ENCODE measurements at regions not wholly inside any gene's neighbourhood (a gene's known extent, or its start where the extent isn't known, plus 50 kb on each side); places are given as distances from the start of the nearest gene placed in this dataset.
"Not testable (repeated sequence)": the region's sequence is repeated elsewhere in the genome, so short reads cannot be mapped to it uniquely, and the experiment has no call there.

DNA sequence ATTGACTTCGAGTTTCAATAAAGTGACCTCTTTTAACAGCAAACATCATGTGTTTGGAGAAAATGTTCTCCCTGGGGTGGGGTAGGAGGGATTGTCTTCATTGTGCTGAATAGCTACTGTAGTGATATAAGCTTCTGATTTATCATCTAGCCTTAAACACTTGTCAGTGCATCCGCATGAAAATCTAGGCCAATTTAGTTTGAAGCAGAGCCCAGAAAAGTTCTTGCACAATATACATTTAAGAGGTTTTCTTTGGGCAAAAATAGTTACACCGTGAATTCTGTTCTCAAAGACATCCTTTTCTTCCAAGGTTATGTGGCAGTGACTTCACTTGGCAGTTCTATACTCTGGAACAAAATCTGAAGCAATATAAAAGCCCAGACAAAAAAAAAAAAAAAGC lies 136.0 kb upstream of the IFNG-AS1 start:
- DNase-seq = no peak

DNA sequence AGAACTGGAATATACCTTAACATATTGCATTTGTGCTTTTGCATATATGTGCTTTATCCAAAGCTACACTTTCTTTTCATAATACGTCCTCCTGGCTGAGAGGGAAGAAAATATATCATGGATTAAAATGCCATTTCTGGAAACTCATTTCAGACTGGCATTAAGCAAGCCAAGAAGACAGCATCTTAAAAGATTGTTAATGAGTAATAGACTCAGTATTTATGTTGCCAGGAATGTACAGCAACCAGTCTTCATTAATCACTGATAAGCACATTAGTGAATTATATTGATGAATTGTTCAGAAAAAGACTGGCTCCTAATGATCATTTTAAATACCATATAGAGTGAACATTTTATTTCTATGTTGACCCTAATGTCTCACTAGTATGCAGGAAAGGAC lies 134.9 kb upstream of the IFNG-AS1 start:
- no peak for DNase-seq

DNA sequence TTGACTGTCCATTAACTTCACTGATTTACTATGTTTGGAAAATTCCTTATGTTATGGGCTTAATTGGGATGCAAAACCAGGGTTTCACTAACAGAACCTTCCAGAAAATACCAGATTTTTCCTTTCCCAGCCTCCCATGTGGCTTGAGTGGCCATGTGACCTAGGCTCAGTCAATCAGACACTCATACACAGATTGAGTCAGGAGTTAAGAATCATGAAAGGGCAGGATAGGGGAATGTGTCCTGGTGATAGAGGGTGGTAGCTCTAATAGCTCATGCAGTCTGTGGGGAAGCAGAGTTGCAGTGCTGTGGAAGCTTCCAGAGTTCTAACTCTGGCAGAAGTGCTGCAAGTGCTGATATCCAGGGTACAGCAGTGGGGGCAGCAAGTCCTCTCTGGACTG lies 134.1 kb upstream of the IFNG-AS1 start:
- DNase-seq = no peak

DNA sequence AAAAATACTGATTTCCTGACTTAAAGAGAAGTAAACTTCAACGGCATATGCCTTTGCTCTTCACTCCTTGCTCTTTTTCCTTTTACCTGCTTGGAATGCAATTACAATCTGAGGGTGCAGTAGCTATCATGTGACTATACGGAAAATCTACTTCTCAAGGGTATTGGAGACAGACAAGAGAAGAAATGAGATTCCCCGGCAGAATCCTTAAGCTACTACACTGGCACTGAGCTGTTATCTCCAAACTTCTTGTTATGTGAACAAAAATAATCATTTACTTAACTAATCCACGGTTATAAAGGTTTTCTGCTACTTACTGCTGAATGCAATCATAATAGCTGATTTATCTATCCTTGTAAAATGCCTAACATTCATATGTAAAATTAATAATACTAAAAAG lies 118.0 kb upstream of the IFNG-AS1 start:
- no peak for DNase-seq

DNA sequence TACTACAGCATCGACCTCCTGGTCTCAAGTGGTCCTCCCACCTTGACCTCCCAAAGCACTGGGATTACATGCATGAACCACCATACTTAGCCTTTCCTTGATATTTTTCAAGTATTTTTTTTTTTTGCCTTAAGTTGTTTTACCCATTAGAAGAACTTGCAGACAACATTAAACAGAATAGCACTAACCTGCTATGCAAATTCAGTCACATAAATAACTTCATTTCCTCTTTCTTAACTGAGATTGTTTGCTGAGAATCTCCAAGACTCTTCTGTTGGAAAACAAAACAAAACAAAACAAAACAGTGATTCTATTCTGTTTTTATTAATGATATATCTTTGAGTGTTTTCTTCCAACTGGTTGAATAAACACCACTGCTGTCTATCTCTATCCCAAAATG lies 115.9 kb upstream of the IFNG-AS1 start:
- DNase-seq = no peak

DNA sequence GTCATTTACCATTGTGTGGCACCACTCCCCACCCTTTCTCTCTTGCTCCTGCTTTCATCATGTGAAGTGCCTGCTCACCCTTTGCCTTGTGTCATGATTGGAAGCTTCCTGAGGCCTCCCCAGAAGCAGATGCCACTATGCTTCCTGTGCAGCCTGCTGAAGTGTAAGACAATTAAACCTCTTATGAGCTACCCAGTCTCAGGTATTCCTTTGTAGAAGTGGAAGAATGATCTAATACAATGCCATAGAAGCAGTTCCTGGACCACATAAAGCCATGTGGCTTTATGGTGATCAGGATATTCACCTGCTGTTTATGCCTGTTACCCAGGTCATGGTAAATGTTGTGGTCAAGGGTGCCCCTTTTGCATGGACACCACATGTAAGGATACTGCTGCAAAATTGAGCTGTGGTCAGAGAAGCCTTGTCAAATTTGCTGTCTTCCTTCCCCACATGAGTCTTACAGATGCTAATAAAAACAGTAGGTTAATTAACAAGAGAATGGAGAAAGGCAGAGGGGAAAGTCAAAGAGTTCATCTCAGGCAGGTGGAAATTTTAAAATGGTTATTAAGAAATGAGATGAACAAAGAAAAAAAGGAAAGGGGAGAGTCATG lies 112.8 kb upstream of the IFNG-AS1 start:
- no peak for DNase-seq

DNA sequence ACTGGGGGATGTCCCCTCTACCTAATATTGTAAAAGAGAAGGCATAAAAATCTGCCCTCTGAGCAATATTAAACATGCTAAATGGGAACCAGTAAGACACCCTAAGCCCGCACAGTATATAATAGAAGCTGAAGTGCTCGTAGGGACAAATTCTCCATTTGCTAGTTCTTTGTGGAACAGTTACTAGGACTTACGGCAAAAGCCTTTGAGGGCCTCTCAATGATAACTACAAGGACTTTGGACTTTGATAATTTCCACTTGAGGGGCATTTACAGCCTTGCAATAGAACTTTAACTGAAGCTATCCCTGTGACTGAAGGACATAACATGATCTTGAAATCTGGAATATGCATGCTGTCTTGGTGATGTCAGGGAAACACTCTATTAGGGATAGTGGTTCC lies 111.5 kb upstream of the IFNG-AS1 start:
- peak; percentile 37 for DNase-seq

DNA sequence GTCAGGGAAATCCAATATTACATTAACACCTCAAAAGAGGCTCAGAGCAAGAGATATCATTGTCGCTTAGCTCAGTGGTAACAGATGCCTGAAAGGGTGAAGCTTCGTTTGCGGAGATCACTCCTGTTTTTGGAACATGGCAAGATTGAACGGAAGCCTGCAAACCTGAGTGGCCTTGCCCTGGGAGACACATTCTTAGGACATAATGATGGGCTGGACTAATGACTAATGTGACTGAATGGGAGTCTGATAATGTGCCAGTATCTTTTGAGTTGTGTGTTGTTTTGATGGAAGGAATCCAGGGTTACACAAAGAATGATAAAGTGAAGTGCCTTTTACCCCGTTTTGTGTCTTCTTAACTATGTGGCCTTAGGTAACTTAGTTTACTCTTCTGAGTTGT lies 109.3 kb upstream of the IFNG-AS1 start:
- DNase-seq = no peak

DNA sequence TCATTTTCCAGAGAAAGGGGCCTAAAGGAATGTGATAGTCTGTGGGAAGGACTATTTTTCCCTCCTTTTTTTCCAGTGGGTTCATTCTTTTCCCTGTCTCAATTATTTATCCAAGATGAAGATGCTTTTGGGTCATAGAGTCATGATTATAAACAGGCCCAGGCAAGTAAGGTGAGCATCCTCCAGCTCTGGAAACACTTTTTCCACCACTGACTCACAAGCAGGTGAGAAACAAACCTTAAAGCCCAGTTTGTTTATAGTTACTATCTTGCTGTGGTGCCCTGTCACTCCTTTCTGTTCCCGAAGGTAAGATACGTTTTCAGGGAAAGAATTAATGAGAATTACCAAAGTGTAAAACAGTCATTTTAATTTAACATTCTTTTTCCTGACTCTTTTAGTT lies 107.7 kb upstream of the IFNG-AS1 start:
- DNase-seq = no peak

DNA sequence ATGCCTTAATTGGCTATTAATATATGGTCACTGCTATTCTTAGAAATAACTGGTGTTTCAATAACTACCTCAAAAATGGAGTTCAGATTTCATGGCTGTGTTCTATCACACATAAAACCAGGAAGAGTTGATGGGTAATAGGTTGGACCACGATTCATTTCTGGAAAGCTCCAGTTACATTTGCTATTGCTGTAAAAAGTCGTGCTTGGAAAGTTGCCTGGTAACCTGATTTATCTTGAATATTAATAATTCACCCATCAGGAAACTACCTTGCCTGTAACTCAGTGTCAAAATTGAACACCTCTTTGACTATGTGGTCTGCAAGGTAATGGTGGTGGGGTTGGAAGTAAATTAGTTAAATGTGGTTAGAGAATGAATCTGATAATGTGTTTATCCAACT lies 104.7 kb upstream of the IFNG-AS1 start:
- no peak for DNase-seq

DNA sequence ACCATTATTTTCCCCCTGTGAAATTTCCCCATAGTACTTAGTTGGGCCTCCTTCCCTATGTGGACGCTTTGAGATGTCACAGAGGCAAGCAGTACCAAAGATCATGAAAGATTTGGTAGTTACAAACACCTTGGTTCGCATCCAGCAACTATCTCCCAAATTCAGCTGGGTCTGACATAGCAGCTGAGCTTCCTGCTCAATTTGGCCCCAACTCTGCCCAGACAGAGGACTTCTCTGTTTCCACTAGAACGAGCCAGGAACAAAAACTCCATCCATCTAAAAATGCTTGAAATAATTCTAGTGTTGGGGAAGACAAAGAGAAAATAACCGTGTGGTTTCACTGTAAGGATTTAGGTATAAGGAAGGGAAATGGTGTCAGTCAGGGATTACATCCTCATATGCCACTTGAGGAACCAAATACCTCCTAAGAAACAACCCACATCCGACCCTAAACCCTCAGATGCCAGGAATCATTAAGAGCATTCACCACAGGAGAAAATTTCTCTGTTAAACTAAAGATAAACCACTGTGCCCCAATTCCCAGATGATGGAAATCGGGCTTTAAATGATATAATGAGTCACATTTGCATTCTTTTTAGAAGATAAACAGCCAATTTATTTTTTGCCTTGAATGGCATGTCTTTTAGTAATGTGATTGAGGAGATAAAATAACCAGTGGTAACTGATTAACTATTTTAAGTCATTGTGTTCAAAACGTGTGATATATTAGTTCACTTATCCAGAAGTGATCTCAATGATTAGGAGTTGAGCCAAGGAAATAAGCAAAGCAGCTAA lies 103.7 kb upstream of the IFNG-AS1 start:
- DNase-seq = no peak

DNA sequence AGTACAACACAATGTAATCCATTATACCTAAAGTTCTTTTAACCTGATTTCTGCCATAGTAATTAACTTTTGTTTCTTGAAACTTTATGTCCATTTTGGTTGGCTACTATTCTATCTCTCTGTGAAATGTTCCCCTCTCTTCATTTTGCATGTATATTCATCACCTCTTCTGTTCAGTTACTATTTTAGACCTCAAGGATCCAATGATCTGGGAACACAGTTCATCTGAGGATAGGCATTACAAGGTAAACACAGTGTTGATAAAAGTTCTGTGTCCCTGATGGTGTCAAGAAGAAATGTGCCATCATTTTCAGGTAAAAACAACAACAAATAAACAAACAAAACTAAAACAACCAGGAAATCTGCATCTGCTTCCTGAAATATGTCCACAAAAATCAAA lies 102.2 kb upstream of the IFNG-AS1 start:
- DNase-seq = no peak

DNA sequence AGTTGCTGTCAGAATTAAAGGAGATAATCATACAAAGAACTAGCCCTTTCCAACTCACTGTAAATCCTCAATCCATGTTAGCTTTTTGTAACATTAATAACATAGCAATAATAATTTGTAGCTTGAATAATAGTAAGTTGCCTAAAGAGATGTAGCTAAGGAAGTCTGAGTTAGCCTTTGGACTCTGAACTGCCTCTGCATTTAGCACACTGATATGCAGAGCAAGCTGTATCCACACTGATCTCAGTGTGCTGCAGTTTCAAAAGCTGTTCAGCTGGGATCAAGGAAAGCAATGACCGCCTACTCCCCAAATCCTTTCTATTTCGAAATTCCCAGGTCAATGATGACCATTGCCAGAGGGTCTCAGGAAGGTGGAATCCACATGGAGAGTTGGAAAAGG lies 99.3 kb upstream of the IFNG-AS1 start:
- DNase-seq = no peak

DNA sequence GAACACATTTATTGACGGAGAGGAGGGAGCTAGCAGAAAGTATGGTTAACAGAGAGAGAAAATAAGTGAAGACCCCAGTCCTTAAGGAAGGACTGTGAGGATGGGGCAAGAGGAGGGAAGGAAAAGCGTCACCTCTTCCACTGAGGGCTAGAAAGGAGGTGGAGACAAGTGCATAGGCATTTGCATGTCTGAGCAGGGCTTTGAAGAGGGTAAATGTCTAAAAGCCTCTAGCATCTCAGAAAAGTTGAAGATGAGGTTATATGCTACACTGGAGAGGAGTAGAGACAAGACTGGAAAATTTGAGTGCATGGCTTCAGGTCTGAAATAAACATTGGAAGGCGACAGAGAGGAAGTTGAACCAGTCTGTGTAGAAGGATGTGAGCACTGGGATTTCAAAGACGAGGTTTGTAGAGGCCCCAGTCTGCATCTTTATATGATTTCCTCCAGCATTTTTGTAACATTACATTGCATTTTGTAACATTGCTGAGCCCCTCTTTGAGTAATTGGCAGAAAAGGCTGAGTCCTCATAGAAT lies 98.5 kb upstream of the IFNG-AS1 start:
- DNase-seq = no peak

DNA sequence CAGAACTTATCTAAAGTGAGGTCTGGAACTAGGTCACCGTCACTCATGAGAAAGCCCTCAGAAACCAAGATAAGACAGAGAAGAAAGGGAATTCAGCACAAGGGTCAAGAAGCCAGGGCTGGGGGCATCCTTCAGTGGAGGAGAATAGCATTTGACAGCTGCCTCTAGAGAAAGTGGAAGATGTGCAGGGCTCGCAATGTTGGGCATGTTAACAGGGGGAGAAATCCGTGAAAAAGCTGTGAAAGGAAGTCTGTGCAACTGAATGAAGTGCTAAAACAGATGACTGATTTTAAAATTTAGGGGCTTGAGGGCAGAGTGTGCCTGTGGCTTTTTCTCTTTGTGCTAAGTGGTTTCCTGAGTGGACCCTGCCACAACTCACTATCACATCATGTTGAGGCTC lies 97.7 kb upstream of the IFNG-AS1 start:
- DNase-seq = no peak

DNA sequence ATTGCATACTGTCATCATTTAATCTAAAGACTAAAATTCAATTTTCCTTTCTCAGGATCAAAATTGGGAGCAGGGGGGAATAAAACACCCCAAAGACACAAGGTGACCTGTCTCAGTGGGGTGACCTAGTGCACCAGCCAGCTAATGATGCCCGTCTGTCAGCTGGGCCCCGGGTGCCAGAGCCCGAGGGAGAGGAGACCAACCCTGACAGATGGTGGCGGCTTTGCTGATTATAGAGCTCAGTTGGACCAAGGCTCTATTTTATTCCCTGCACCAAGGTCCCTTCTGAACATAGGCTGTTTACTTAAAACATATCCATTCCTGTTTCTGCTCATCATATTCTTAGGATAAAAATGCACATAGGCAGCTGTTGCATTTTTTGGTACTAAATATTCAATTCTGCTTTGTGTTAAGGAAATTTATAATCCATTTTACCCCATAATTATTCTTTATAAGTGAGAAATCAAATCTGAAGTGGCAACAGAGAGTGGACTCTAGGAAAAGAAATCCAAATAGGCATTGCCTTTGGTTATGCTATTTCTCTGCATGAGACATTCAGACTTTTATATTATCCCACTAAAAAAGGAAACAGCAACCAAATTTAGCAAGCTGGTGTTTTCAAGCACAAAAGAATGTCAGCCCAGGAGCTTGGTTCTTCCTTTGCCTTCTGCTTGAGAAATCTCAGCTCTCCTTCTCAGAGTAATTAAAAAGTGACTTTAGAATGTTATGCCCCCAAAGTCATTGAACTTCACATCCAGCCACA lies 96.8 kb upstream of the IFNG-AS1 start:
- no peak for DNase-seq

DNA sequence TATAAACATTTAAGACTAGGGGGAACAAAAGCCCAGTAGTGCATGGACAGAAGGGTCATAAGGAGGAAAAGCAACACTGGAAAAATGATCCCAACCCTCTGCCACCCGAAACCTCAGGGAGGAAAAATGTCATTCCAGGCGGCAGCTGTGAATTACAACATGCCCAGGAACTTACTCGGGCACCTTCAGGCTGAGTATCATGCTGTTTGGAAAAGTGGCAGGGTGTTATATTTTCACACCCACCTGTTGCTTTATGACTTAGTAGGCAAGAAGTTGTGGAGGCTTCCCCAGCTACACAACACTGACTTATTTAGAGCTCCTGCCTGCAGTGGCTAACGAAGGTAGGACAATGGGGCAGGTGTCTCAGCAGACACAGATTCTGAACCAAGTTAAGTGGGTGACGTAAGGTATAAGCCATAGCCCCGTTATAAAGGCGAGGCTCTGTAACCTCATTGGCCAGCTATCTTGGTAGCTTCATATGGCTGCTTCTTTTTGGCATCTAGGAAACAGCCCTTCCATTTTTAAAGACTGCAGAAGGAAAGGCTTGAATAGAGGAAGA lies 96.1 kb upstream of the IFNG-AS1 start:
- no peak for DNase-seq

DNA sequence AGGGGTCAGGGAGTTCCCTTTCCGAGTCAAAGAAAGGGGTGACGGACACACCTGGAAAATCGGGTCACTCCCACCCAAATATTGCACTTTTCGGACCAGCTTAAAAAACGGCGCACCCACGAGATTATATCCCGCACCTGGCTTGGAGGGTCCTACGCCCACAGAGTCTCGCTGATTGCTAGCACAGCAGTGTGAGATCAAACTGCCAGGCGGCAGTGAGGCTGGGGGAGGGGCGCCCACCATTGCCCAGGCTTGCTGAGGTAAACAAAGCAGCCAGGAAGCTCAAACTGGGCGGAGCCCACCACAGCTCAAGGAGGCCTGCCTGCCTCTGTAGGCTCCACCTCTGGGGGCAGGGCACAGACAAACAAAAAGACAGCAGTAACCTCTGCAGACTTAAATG lies 88.8 kb upstream of the IFNG-AS1 start:
- not testable (repeated sequence) for DNase-seq

DNA sequence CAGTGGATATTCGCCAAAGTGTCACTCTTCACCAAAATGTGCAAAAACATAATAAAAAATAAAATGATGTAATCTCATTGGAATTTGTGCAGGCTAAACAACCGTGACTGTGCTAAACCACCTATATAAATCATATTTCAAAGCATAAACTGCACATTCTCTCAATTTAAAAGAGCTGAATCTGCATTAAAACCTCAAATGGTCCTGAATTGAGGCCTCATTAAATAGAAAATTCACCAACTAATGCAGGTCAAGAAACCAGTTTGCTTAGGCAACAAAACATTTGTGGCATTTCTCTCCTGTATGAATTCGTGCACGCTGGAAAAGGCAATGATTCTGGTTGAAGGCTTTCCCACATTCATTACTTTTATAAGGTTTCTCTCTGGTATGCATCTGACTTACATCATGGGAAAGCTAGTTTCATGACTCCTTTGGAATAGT lies 80.1 kb upstream of the IFNG-AS1 start:
- DNase-seq = no peak

DNA sequence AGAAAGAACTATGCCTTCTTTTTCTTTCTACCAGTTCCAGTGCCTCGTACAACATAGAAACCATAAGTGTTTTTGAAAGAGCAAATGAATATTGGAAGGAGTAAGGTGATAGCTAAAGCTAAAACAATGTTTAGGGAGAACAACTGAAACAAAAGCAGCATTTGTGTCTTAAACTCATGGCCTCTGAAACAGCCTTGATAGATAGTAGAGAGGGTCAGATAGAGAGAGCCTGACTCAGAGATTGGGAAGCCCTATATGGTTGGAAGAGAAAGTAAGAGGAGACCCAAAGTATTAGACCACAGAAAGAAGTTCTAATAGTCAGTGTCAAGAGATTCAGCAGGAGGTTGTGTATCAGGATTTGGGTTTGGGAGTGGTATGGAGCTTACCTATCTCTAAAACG lies 79.6 kb upstream of the IFNG-AS1 start:
- no peak for DNase-seq

DNA sequence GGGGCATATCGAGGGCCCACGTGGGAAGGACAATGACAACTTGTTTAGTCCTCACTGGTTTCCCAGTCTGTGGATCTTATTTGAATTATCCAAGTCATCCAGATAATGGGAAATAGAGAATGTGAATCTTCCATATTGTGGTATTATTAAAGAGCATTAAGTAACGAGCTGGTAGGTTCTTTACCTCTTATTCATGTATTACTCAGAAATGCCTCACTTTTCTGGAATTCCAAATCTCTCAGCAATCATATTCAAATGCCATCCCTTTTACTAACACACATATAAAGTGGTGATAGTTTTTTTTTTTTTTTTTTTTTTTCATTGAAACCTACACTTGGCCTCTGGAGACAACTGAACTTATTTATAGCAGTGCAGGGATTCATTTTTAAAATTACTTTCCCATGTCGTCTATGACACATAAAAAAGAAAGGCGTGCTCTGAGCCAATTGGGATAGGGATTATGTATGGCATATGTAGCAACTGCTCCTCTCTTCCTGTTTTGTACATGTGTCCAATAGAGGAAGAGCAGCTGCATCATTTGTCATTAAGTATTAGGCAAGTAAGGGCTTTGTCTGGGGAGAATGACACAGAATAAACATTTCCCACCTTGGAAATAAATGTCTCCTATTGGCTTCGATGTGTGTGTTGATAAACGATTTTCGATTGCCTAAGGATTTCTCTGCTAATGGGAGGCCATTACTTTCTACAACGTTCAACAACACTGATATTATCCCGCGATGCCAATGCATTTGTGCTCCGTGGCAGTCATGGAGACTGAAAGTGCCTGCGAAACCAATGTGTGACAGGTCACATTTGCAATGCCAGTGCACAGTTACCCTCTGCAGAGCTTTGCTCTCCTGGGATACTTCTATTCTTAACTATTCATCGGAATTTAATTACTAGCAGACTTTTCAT lies 78.6 kb upstream of the IFNG-AS1 start:
- DNase-seq = no peak

DNA sequence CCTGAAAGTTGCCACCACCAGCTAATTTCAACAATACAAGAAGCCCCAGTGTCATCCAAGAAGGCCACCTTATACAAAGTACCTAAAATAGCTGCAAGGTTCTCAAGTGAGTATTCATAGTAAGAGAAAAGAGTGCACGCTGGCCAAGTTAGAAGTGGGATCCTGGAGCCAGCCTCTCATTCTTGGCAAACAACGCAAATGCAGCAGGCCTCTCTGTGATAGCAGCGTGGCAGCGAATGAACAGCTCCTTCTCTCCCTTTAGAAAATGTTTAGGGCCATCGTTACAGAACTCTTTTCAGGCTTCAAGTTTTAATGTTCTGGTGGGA lies 78.0 kb upstream of the IFNG-AS1 start:
- DNase-seq = no peak

DNA sequence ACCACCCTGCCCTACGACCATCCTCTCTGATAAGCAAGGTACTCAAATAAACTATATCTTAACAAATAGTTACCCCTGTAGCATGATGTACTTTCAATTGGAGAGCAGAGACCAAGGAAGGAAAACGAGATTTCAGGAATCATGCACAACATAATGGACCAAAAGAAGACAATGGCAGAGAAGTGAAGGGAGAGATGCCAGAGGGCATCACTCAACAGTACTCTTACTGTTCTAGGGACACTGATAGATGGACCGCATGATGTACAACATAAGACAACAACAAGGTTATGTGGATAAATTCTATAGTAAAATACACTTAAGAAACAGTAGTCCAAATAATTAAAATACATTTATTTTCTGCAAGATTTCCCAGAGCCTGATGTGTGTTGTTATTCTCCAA lies 77.5 kb upstream of the IFNG-AS1 start:
- DNase-seq = no peak

Data from DMS79 (cell line).